ENCODE measurements at regions not wholly inside any gene's neighbourhood (a gene's known extent, or its start where the extent isn't known, plus 50 kb on each side); places are given as distances from the start of the nearest gene placed in this dataset.

DNA sequence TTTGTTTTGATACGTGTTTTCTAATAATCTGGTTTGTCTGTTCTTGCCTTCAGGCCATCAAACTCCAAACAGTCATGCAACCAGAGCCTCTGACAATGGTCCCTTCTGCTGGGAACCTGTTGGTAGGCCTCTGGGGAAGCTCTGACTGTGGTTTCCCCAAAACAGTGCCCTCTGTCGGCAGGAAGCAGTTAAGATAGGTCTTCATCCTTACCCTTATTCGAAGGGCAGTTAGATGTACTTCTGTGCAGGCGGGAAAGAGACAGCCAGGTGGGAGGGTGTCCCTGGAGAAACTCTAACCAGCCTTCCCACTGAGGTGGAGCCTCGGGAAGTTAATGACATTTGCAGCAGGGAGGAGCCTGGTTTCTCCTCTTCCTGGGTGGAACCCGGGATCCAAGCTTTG lies 81.6 kb upstream of the CHMP2B start:
- peaks cover 4% of the 10 kb centered on the region for H3K36me3 Mint-ChIP-seq
- H3K4me1 Mint-ChIP-seq (ENCODE audit: unreplicated experiment): no peaks in the 10 kb centered on the region
- H3K27me3 Mint-ChIP-seq: peaks cover 3% of the 10 kb centered on the region
- H3K4me3 Mint-ChIP-seq: no peak overlapping the region
- TF ChIP-seq, protein P1, sequence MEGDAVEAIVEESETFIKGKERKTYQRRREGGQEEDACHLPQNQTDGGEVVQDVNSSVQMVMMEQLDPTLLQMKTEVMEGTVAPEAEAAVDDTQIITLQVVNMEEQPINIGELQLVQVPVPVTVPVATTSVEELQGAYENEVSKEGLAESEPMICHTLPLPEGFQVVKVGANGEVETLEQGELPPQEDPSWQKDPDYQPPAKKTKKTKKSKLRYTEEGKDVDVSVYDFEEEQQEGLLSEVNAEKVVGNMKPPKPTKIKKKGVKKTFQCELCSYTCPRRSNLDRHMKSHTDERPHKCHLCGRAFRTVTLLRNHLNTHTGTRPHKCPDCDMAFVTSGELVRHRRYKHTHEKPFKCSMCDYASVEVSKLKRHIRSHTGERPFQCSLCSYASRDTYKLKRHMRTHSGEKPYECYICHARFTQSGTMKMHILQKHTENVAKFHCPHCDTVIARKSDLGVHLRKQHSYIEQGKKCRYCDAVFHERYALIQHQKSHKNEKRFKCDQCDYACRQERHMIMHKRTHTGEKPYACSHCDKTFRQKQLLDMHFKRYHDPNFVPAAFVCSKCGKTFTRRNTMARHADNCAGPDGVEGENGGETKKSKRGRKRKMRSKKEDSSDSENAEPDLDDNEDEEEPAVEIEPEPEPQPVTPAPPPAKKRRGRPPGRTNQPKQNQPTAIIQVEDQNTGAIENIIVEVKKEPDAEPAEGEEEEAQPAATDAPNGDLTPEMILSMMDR (conservative IDR thresholded peaks at IDR 0.05): peak; percentile 39
- no peak overlapping the region for H3K27ac Mint-ChIP-seq
- peaks cover 15% of the 10 kb centered on the region for H3K9me3 Mint-ChIP-seq
- no peak for DNase-seq (ENCODE audit: extremely low spot score, unreplicated experiment)

DNA sequence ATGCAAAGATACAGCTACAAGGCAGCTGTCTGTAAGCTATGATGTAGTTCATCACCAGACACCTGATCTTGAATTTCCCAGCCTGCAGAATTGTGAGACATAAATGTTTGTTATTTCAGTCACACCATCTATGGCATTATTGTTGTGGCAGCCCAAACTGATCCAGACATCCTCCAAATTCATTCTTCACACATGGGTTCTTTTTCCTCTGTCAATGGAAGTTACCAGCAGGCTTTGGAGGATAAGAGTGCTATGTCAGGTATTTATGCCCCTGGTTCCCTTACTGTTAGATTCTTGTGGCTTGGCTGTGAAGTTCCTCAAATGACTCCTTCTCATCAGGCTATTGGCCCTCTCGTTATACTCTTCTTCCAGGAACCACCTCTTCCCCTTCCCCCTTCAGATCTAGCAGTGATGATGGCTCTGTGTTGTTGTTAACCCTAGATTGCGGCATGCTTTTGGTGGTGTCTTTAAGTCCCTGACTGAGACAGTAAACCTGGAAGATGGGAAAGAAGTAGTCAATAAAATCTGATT lies 91.0 kb upstream of the CHMP2B start:
- no peaks in the 10 kb centered on the region for H3K4me1 Mint-ChIP-seq (ENCODE audit: unreplicated experiment)

DNA sequence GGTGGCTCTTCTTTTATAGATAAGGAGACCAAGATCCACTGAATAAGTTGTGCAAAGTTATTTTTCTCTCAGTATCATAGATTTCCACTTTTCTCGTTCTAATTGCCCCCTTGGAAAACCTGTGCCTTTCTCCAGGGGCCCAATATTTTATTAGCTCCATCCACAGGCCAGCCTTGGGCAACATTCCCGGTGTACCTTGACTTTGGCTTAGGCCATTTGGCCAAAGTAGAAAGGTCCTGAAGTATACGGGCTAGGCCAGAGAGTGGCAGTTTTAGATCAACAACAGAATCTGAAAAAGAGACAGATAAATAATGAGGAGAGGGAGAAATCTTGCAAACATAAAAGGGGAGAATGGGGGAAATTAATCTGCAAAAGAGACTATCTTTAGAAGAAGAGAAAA lies 91.7 kb upstream of the CHMP2B start:
- DNase-seq (ENCODE audit: extremely low spot score, unreplicated experiment): no peak
- Mint-ChIP-seq H3K36me3 (no peaks in the 10 kb centered on the region), H3K27ac (no peak overlapping the region), H3K27me3 (no peaks in the 10 kb centered on the region), H3K4me3 (no peak overlapping the region), H3K4me1 (ENCODE audit: unreplicated experiment) (no peaks in the 10 kb centered on the region), H3K9me3 (no peaks in the 10 kb centered on the region)
- TF ChIP-seq, protein P1 (conservative IDR thresholded peaks at IDR 0.05): no peak

More for the DNA sequence above, 91.0 kb upstream of the CHMP2B start:
- Mint-ChIP-seq H3K27ac (no peak overlapping the region), H3K4me3 (no peak overlapping the region), H3K36me3 (no peaks in the 10 kb centered on the region), H3K27me3 (no peaks in the 10 kb centered on the region), H3K9me3 (no peaks in the 10 kb centered on the region)
- DNase-seq (ENCODE audit: extremely low spot score, unreplicated experiment): no peak
- TF ChIP-seq, protein P1 (conservative IDR thresholded peaks at IDR 0.05): no peak

DNA sequence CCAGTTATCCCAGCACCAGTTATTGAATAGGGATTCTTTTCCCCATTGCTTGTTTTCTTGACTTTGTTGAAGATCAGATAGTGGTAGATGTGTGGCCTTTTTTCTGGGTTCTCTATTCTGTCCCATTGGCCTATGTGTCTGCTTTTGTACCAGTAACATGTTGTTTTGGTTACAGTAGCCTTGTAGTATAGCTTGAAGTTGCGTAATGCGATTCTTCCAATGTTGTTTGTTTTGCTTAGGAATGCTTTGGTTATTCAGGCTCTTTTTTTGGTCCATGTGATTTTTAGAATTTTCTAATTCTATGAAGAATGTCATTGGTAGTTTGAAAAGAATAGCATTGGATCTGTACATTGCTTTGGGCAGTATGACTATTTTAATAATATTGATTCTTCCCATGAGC lies 94.3 kb upstream of the CHMP2B start:
- H3K27me3 Mint-ChIP-seq: no peaks in the 10 kb centered on the region
- no peaks in the 10 kb centered on the region for H3K4me1 Mint-ChIP-seq (ENCODE audit: unreplicated experiment)
- no peak overlapping the region for H3K27ac Mint-ChIP-seq
- TF ChIP-seq, protein P1 (conservative IDR thresholded peaks at IDR 0.05): no peak
- no peak overlapping the region for H3K4me3 Mint-ChIP-seq
- H3K36me3 Mint-ChIP-seq: no peaks in the 10 kb centered on the region
- H3K9me3 Mint-ChIP-seq: no peaks in the 10 kb centered on the region
- no peak for DNase-seq (ENCODE audit: extremely low spot score, unreplicated experiment)

DNA sequence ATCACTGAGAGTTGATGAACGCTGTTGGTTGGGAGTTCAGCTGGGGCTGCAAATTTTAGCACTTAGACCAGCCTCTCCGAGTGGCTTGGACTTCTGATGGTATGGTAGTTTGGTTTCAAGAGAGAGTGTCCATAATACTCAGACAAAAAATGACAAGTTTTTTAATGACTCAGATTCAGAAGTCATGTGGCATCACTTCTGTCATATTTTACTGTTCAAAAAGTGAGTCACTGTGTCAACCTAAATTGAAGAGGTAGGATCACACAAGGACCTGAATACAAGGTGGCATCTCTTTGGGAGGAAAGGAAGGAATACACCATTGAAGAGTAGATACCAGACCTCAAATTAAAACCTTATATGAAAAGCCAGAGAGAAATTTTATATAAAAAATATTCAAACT lies 99.1 kb upstream of the CHMP2B start:
- Mint-ChIP-seq H3K27me3 (no peaks in the 10 kb centered on the region), H3K4me1 (ENCODE audit: unreplicated experiment) (peaks cover 10% of the 10 kb centered on the region), H3K9me3 (no peaks in the 10 kb centered on the region), H3K27ac (no peak overlapping the region), H3K4me3 (no peak overlapping the region), H3K36me3 (no peaks in the 10 kb centered on the region)
- TF ChIP-seq, protein P1 (conservative IDR thresholded peaks at IDR 0.05): no peak
- no peak for DNase-seq (ENCODE audit: extremely low spot score, unreplicated experiment)

DNA sequence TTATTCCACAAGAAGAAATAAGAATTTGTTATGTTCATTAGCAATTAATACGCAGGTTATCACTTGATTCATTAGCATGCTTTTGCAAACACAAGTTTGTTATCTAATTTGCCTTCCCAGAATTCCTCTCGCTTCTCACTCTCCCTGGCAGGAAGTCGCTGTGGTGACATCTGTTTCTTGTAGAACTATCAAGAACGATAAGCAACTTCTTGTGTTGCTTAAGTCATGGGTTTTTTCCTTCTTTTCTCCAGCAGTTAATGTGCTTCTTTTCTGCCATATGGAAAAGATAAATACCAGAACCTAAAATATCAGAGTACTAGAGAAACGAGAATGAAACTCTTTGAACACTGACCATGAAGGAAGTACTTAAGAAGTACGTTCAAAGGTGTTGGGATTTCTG lies 99.8 kb upstream of the CHMP2B start:
- no peak overlapping the region for H3K27ac Mint-ChIP-seq
- TF ChIP-seq, protein P1 (conservative IDR thresholded peaks at IDR 0.05): no peak
- no peak for DNase-seq (ENCODE audit: extremely low spot score, unreplicated experiment)
- H3K36me3 Mint-ChIP-seq: no peaks in the 10 kb centered on the region
- H3K4me1 Mint-ChIP-seq (ENCODE audit: unreplicated experiment): peaks cover 10% of the 10 kb centered on the region
- no peaks in the 10 kb centered on the region for H3K27me3 Mint-ChIP-seq
- H3K4me3 Mint-ChIP-seq: no peak overlapping the region
- H3K9me3 Mint-ChIP-seq: no peaks in the 10 kb centered on the region
